ENCODE measurements at regions not wholly inside any gene's neighbourhood (a gene's known extent, or its start where the extent isn't known, plus 50 kb on each side); places are given as distances from the start of the nearest gene placed in this dataset.

- no peak for DNase-seq (ENCODE audit: low spot score)
- TF ChIP-seq CTCF (IDR thresholded peaks at IDR 0.05; ENCODE audit: extremely low read depth, missing control alignments) = no peak
Measured at GRCh38 chr6:79821859-79822258, 125.5 kb downstream of the ELOVL4 start.

GRCh38 chr6:79818471-79818870 is 128.9 kb downstream of the ELOVL4 start:
- DNase-seq (ENCODE audit: low spot score) = no peak
- no peak for TF ChIP-seq CTCF (IDR thresholded peaks at IDR 0.05; ENCODE audit: extremely low read depth, missing control alignments)

GRCh38 chr6:79814940-79815339 is 132.4 kb downstream of the ELOVL4 start:
- DNase-seq (ENCODE audit: low spot score) = no peak
- no peak for TF ChIP-seq CTCF (IDR thresholded peaks at IDR 0.05; ENCODE audit: extremely low read depth, missing control alignments)

GRCh38 chr6:79813854-79814709 is 133.3 kb downstream of the ELOVL4 start:
- TF ChIP-seq CTCF (IDR thresholded peaks at IDR 0.05; ENCODE audit: extremely low read depth, missing control alignments) = peak; percentile 67
- DNase-seq (ENCODE audit: low spot score) = peak; percentile 59

- TF ChIP-seq CTCF (IDR thresholded peaks at IDR 0.05; ENCODE audit: extremely low read depth, missing control alignments) = no peak
- no peak for DNase-seq (ENCODE audit: low spot score)
Measured at GRCh38 chr6:79813143-79813850, 134.1 kb downstream of the ELOVL4 start.

- TF ChIP-seq CTCF (IDR thresholded peaks at IDR 0.05; ENCODE audit: extremely low read depth, missing control alignments) = no peak
Measured at GRCh38 chr6:79812195-79812594, 135.2 kb downstream of the ELOVL4 start.

GRCh38 chr6:79810871-79811270 is 136.5 kb downstream of the ELOVL4 start:
- TF ChIP-seq CTCF (IDR thresholded peaks at IDR 0.05; ENCODE audit: extremely low read depth, missing control alignments) = no peak
- no peak for DNase-seq (ENCODE audit: low spot score)

More at GRCh38 chr6:79812195-79812594, 135.2 kb downstream of the ELOVL4 start:
- no peak for DNase-seq (ENCODE audit: low spot score)
